SK-N-MC (cell line): ENCODE measurements at regions not wholly inside any gene's neighbourhood (a gene's known extent, or its start where the extent isn't known, plus 50 kb on each side); places are given as distances from the start of the nearest gene placed in this dataset.

Source experiments
- EZH2 ChIP-seq: fragments of 200-600 bp; sonication (generic); IDR thresholded peaks from one replicate; pipeline ENCODE4 v1.6.1; 2017; ENCODE audit warnings: antibody characterized with exemption
- POLR2AphosphoS5 ChIP-seq: IDR thresholded peaks from 2 replicates; pipeline ENCODE4 v1.6.1; 2012; ENCODE audit warnings: mild to moderate bottlenecking, low read depth, low read length, borderline replicate concordance

GRCh38 chr12:125389061-125389697, 323.9 kb downstream of the AACS start:
- TF ChIP-seq EZH2, result no peak
- no peak for TF ChIP-seq POLR2AphosphoS5
